H9 (cell line): ENCODE measurements at regions not wholly inside any gene's neighbourhood (a gene's known extent, or its start where the extent isn't known, plus 50 kb on each side); places are given as distances from the start of the nearest gene placed in this dataset.

Experiments used
- DNase-seq: peaks from one replicate; pipeline ENCODE4 v3.0.0-alpha.2; 2017
- H2AFZ ChIP-seq: one replicate; pipeline ENCODE4 v1.6.1; 2013; ENCODE audit warnings: mild to moderate bottlenecking, low read length, control low read depth, moderate library complexity
- H2AK5ac ChIP-seq: 2 replicates; pipeline ENCODE4 v1.6.1; 2013; ENCODE audit warnings: low read length, control low read depth, mixed read lengths; ENCODE audit not compliant: insufficient read length
- H2BK120ac ChIP-seq: one replicate; pipeline ENCODE4 v1.6.1; 2013; ENCODE audit warnings: low read depth, mild to moderate bottlenecking, low read length, control low read depth, inconsistent platforms; ENCODE audit not compliant: poor library complexity, severe bottlenecking
- H2BK12ac ChIP-seq: 2 replicates; pipeline ENCODE4 v1.6.1; 2013; ENCODE audit warnings: low read length, control low read depth, mixed read lengths, low read depth; ENCODE audit not compliant: insufficient read length
- H2BK15ac ChIP-seq: 2 replicates; pipeline ENCODE4 v1.6.1; 2013; ENCODE audit warnings: low read depth, low read length, control low read depth
- H2BK20ac ChIP-seq: one replicate; pipeline ENCODE4 v1.6.1; 2013; ENCODE audit warnings: low read depth, mild to moderate bottlenecking, low read length, control low read depth, inconsistent platforms; ENCODE audit not compliant: poor library complexity, severe bottlenecking
- H2BK5ac ChIP-seq: 2 replicates; pipeline ENCODE4 v1.6.1; 2013; ENCODE audit warnings: low read length, control low read depth, mixed read lengths; ENCODE audit not compliant: insufficient read length
- H3K14ac ChIP-seq: 2 replicates; pipeline ENCODE4 v1.6.1; 2013; ENCODE audit warnings: low read length, control low read depth; ENCODE audit not compliant: insufficient read depth
- H3K18ac ChIP-seq: 2 replicates; pipeline ENCODE4 v1.6.1; 2013; ENCODE audit warnings: low read depth, mild to moderate bottlenecking, mixed read lengths, low read length, control low read depth; ENCODE audit not compliant: insufficient read length
- H3K23ac ChIP-seq: 2 replicates; pipeline ENCODE4 v1.6.1; 2013; ENCODE audit warnings: low read length, control low read depth, mixed read lengths, low read depth; ENCODE audit not compliant: insufficient read length
- H3K23me2 ChIP-seq: 2 replicates; pipeline ENCODE4 v1.6.1; 2013; ENCODE audit warnings: low read depth, mild to moderate bottlenecking, mixed read lengths, low read length, control low read depth; ENCODE audit not compliant: insufficient read length, poor library complexity, severe bottlenecking
- H3K27ac ChIP-seq: 2 replicates; pipeline ENCODE4 v1.5.1; 2013; ENCODE audit warnings: low read length, control low read depth, mixed read lengths, low read depth; ENCODE audit not compliant: insufficient read length
- H3K27me3 ChIP-seq: 2 replicates; pipeline ENCODE4 v1.6.1; 2013; ENCODE audit warnings: low read length, control low read depth, inconsistent platforms; ENCODE audit not compliant: insufficient read depth
- H3K4ac ChIP-seq: 2 replicates; pipeline ENCODE4 v1.6.1; 2013; ENCODE audit warnings: low read depth, mild to moderate bottlenecking, control low read depth, inconsistent platforms, low read length, moderate library complexity
- H3K4me1 ChIP-seq: 2 replicates; pipeline ENCODE4 v1.6.1; 2013; ENCODE audit warnings: low read length, control low read depth, inconsistent platforms; ENCODE audit not compliant: insufficient read depth
- H3K4me2 ChIP-seq: 2 replicates; pipeline ENCODE4 v1.6.1; 2013; ENCODE audit warnings: low read length, control low read depth, mixed read lengths; ENCODE audit not compliant: insufficient read length, insufficient read depth
- H3K56ac ChIP-seq: 2 replicates; pipeline ENCODE4 v1.6.1; 2013; ENCODE audit warnings: low read depth, mild to moderate bottlenecking, mixed read lengths, low read length, control low read depth; ENCODE audit not compliant: insufficient read length
- H3K79me1 ChIP-seq: 2 replicates; pipeline ENCODE4 v1.6.1; 2013; ENCODE audit warnings: low read depth, mild to moderate bottlenecking, moderate library complexity, low read length, control low read depth, inconsistent platforms; ENCODE audit not compliant: insufficient read depth, poor library complexity, severe bottlenecking
- H3K79me2 ChIP-seq: 2 replicates; pipeline ENCODE4 v1.6.1; 2013; ENCODE audit warnings: low read length, control low read depth, inconsistent platforms; ENCODE audit not compliant: insufficient read depth
- H3K9ac ChIP-seq: 2 replicates; pipeline ENCODE4 v1.6.1; 2013; ENCODE audit warnings: low read length, control low read depth, mixed read lengths; ENCODE audit not compliant: insufficient read length; ENCODE audit errors: extremely low read depth
- H3K9me3 ChIP-seq: one replicate; pipeline ENCODE4 v1.6.1; 2013; ENCODE audit warnings: low read depth, low read length, inconsistent platforms; ENCODE audit not compliant: control insufficient read depth
- H3T11ph ChIP-seq: one replicate; pipeline ENCODE4 v1.6.1; 2013; ENCODE audit warnings: mild to moderate bottlenecking, low read length, control low read depth, inconsistent platforms
- H4K20me1 ChIP-seq: one replicate; pipeline ENCODE4 v1.6.1; 2013; ENCODE audit not compliant: control insufficient read depth, insufficient read length, insufficient read depth
- H4K5ac ChIP-seq: 2 replicates; pipeline ENCODE4 v1.6.1; 2013; ENCODE audit warnings: low read depth, mild to moderate bottlenecking, mixed read lengths, low read length, control low read depth; ENCODE audit not compliant: insufficient read length
- H4K8ac ChIP-seq: replicated peaks from 2 replicates; pipeline ENCODE4 v1.6.1; 2013; ENCODE audit warnings: low read length, control low read depth, mixed read lengths, low read depth; ENCODE audit not compliant: insufficient read length
- H4K91ac ChIP-seq: 2 replicates; pipeline ENCODE4 v1.6.1; 2013; ENCODE audit warnings: low read depth, mild to moderate bottlenecking, moderate library complexity, mixed read lengths, low read length, control low read depth; ENCODE audit not compliant: insufficient read length
- H3K27ac Mint-ChIP-seq, 3 experiments: 2 replicates in 2 of 3; 3 replicates in 1 of 3; pipeline ENCODE4 v1.8.0; 2020 to 2021; ENCODE audit warnings: mixed read lengths in 3 of 3, mild to moderate bottlenecking in 1 of 3, moderate library complexity in 1 of 3
- H3K27me3 Mint-ChIP-seq: 2 replicates; pipeline ENCODE4 v1.8.0; 2021; ENCODE audit warnings: low read depth, mild to moderate bottlenecking, moderate library complexity, mixed read lengths
- H3K36me3 Mint-ChIP-seq, 3 experiments: 2 replicates in 2 of 3; 3 replicates in 1 of 3; pipeline ENCODE4 v1.8.0; 2020 to 2021; ENCODE audit warnings: low read depth in 3 of 3, mixed read lengths in 3 of 3; ENCODE audit not compliant: insufficient read depth in 1 of 3
- H3K4me1 Mint-ChIP-seq, 2 experiments: 2 replicates each; pipeline ENCODE4 v1.8.0; 2020; ENCODE audit warnings: mixed read lengths in 2 of 2
- H3K4me3 Mint-ChIP-seq, 2 experiments: 2 replicates in 1 of 2; 3 replicates in 1 of 2; pipeline ENCODE4 v1.8.0; 2020 to 2021; ENCODE audit warnings: mild to moderate bottlenecking in 2 of 2, mixed read lengths in 2 of 2, moderate library complexity in 1 of 2
- H3K9me3 Mint-ChIP-seq, 2 experiments: 2 replicates in 1 of 2; 3 replicates in 1 of 2; pipeline ENCODE4 v1.8.0; 2020; ENCODE audit warnings: mild to moderate bottlenecking in 2 of 2, mixed read lengths in 2 of 2, moderate library complexity in 1 of 2
- CTCF ChIP-seq: fragments of 200-600 bp; sonication (generic); conservative IDR thresholded peaks from 3 replicates; pipeline ENCODE4 v1.8.0; 2021; ENCODE audit warnings: antibody characterized with exemption, mild to moderate bottlenecking
- WGBS: extraction: QIAGEN DNeasy Blood & Tissue Kit; methylation state at CpG from one replicate; pipeline ENCODE4 v1.1.7; 2013; ENCODE audit warnings: missing lambda C conversion rate, low lambda C conversion rate, mixed read lengths; ENCODE audit not compliant: insufficient read length; ENCODE audit errors: extremely low coverage; 5-methylcytosine and 5-hydroxymethylcytosine counted together

- Histone ChIP-seq H3K23me2 (no peaks in the 10 kb centered on the region), H2BK12ac (no peak overlapping the region), H3K4me2 (no peak overlapping the region), H3K9ac (no peak overlapping the region), H4K5ac (no peak overlapping the region), H2AFZ (no peak overlapping the region), H2BK15ac (no peak overlapping the region), H3T11ph (no peak overlapping the region), H2AK5ac (no peak overlapping the region), H4K20me1 (no peaks in the 10 kb centered on the region), H3K79me2 (no peaks in the 10 kb centered on the region), H4K8ac (no peak overlapping the region), H3K27me3 (no peaks in the 10 kb centered on the region), H3K56ac (no peak overlapping the region), H4K91ac (no peak overlapping the region), H3K23ac (no peak overlapping the region), H3K18ac (no peak overlapping the region), H2BK20ac (no peak overlapping the region), H3K4me1 (no peaks in the 10 kb centered on the region), H3K79me1 (no peaks in the 10 kb centered on the region), H2BK120ac (no peak overlapping the region), H2BK5ac (no peak overlapping the region), H3K14ac (no peak overlapping the region), H3K4ac (no peak overlapping the region), H3K27ac (no peak overlapping the region), H3K9me3 (no peaks in the 10 kb centered on the region)
- Mint-ChIP-seq H3K9me3 (no peaks in the 10 kb centered on the region; a peak in 3 of 5 replicates), H3K4me3 (no peak overlapping the region), H3K27me3 (no peaks in the 10 kb centered on the region; the same call in 1 of the 2 replicates), H3K36me3 (no peaks in the 10 kb centered on the region), H3K4me1 (peaks cover 0 to 4% of the 10 kb centered on the region in 2 experiments; a peak in 1 of 4 replicates), H3K27ac (no peak overlapping the region)
- no peak for TF ChIP-seq CTCF
- DNase-seq: no peak
- no CpG with 5 or more reads among the region's 5 CpGs for WGBS
Observed at GRCh38 chr7:68433462-68434070, 1164.7 kb upstream of the AUTS2 start.
